ENCODE measurements at regions not wholly inside any gene's neighbourhood (a gene's known extent, or its start where the extent isn't known, plus 50 kb on each side); places are given as distances from the start of the nearest gene placed in this dataset.

DNA sequence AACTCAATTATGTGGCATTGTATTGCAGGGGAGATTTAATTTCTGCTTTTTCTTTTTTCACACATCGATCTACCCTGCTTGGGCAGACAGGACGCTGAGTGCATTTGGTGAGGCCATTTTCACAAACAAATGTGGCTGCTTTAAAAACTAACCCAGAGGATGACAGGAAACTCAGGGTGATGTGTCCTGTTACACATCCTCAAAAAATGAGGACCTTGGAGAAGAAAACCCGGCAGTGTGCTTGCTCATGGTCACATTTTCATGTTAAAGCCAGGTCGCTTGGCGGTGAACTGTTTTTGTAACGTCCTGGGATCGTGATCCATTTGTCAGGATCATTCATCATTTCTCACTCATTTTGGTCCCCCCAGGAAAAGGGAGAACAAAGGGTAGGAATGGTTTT lies 478.3 kb upstream of the ADAMTS16 start:
- no peak overlapping the region for H3K27ac ChIP-seq (replicated peaks)
- no peak for TF ChIP-seq SPI1 (IDR thresholded peaks at IDR 0.05; ENCODE audit: borderline replicate concordance, low read depth)
- H3K4me3 ChIP-seq (replicated peaks; ENCODE audit: insufficient read depth, low read length), result no peak overlapping the region
- DNase-seq (ENCODE audit: low read depth in 1 of 2, low spot score in 1 of 2), result no peak
- H3K27me3 ChIP-seq (ENCODE audit: insufficient read depth, poor library complexity, severe bottlenecking), result no peaks in the 10 kb centered on the region

DNA sequence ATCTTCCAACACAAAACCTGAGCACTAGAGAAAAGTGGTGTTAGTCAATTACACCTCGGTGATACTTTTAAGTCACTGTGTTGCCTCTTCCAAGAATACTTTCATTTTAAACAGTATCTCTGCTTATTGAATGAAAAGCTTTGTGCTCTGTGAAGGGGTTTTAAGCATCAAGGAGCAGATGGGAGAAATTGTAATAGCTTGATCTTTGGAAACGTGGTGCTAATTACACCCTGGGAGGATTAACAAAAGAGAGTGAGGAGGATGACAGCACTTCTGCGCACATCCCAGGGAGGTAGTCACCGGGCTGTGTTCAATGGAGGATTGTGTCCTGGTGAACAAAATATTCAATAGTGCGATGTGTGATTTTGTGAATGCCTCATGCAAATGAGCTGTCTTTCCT lies 477.4 kb upstream of the ADAMTS16 start:
- no peaks in the 10 kb centered on the region for H3K27me3 ChIP-seq (ENCODE audit: insufficient read depth, poor library complexity, severe bottlenecking)
- no peak overlapping the region for H3K4me3 ChIP-seq (replicated peaks; ENCODE audit: insufficient read depth, low read length)
- H3K27ac ChIP-seq (replicated peaks), result no peak overlapping the region
- TF ChIP-seq, protein P1, sequence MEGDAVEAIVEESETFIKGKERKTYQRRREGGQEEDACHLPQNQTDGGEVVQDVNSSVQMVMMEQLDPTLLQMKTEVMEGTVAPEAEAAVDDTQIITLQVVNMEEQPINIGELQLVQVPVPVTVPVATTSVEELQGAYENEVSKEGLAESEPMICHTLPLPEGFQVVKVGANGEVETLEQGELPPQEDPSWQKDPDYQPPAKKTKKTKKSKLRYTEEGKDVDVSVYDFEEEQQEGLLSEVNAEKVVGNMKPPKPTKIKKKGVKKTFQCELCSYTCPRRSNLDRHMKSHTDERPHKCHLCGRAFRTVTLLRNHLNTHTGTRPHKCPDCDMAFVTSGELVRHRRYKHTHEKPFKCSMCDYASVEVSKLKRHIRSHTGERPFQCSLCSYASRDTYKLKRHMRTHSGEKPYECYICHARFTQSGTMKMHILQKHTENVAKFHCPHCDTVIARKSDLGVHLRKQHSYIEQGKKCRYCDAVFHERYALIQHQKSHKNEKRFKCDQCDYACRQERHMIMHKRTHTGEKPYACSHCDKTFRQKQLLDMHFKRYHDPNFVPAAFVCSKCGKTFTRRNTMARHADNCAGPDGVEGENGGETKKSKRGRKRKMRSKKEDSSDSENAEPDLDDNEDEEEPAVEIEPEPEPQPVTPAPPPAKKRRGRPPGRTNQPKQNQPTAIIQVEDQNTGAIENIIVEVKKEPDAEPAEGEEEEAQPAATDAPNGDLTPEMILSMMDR (IDR thresholded peaks at IDR 0.05; ENCODE audit: insufficient read depth, low read length), result no peak
- TF ChIP-seq GABPA (IDR thresholded peaks at IDR 0.05; ENCODE audit: low read depth) (no peak), POLR2AphosphoS5 (IDR thresholded peaks at IDR 0.05; ENCODE audit: low read depth) (no peak), SPI1 (IDR thresholded peaks at IDR 0.05; ENCODE audit: borderline replicate concordance, low read depth) (no peak)
- TF ChIP-seq, protein P2, sequence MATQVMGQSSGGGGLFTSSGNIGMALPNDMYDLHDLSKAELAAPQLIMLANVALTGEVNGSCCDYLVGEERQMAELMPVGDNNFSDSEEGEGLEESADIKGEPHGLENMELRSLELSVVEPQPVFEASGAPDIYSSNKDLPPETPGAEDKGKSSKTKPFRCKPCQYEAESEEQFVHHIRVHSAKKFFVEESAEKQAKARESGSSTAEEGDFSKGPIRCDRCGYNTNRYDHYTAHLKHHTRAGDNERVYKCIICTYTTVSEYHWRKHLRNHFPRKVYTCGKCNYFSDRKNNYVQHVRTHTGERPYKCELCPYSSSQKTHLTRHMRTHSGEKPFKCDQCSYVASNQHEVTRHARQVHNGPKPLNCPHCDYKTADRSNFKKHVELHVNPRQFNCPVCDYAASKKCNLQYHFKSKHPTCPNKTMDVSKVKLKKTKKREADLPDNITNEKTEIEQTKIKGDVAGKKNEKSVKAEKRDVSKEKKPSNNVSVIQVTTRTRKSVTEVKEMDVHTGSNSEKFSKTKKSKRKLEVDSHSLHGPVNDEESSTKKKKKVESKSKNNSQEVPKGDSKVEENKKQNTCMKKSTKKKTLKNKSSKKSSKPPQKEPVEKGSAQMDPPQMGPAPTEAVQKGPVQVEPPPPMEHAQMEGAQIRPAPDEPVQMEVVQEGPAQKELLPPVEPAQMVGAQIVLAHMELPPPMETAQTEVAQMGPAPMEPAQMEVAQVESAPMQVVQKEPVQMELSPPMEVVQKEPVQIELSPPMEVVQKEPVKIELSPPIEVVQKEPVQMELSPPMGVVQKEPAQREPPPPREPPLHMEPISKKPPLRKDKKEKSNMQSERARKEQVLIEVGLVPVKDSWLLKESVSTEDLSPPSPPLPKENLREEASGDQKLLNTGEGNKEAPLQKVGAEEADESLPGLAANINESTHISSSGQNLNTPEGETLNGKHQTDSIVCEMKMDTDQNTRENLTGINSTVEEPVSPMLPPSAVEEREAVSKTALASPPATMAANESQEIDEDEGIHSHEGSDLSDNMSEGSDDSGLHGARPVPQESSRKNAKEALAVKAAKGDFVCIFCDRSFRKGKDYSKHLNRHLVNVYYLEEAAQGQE (IDR thresholded peaks at IDR 0.05; ENCODE audit: insufficient replicate concordance, low read depth), result no peak
- DNase-seq (ENCODE audit: low read depth in 1 of 2, low spot score in 1 of 2), result no peak

DNA sequence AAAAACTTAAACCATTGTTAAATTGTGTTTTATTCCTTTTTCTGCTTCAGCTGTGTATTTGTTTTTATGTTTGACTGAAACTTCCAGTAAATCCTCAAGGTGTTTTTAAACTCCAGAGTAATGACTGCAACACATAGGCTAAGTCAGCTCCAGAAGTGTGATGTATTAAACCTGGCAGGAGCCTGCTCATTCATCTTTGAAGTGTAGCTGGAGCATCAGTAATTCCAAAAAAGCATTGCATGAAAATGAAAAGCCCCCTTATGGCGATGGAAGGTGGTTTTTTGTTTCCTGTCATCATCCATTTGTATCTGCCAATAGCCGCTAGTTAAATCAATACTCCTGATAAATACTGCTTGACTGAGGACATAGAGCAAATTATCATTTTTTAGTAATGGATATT lies 474.2 kb upstream of the ADAMTS16 start:
- TF ChIP-seq POLR2AphosphoS5 (IDR thresholded peaks at IDR 0.05; ENCODE audit: low read depth), result no peak
- no peak for TF ChIP-seq GABPA (IDR thresholded peaks at IDR 0.05; ENCODE audit: low read depth)
- TF ChIP-seq, protein P2 (IDR thresholded peaks at IDR 0.05; ENCODE audit: insufficient replicate concordance, low read depth), result no peak
- TF ChIP-seq, protein P1 (IDR thresholded peaks at IDR 0.05; ENCODE audit: insufficient read depth, low read length), result no peak
- TF ChIP-seq SPI1 (IDR thresholded peaks at IDR 0.05; ENCODE audit: borderline replicate concordance, low read depth), result no peak

DNA sequence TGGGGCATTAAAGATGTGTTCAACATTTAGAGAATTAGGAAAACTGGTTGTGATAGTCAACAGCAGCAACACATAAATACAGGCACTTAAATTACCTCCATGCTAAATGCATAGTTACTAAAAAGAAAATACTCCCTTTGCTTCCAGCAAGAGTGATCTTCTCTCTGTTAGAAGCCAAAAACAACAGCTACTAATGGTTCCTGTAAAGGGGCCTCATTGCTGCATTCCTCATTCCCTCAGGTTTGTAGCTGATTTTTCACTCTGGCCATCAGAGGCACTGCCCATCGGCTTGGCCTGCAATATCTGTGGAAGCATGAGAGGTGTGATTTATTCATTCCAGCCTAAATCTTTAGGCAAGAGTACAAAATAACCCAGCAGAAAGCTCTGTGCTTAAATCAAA lies 466.0 kb upstream of the ADAMTS16 start:
- no peak overlapping the region for H3K4me3 ChIP-seq (replicated peaks; ENCODE audit: insufficient read depth, low read length)
- no peak for DNase-seq (ENCODE audit: low read depth in 1 of 2, low spot score in 1 of 2)
- no peaks in the 10 kb centered on the region for H3K27me3 ChIP-seq (ENCODE audit: insufficient read depth, poor library complexity, severe bottlenecking)
- H3K27ac ChIP-seq (replicated peaks), result no peak overlapping the region
- TF ChIP-seq, protein P1 (IDR thresholded peaks at IDR 0.05; ENCODE audit: insufficient read depth, low read length), result no peak
- TF ChIP-seq POLR2AphosphoS5 (IDR thresholded peaks at IDR 0.05; ENCODE audit: low read depth) (no peak), SPI1 (IDR thresholded peaks at IDR 0.05; ENCODE audit: borderline replicate concordance, low read depth) (no peak), GABPA (IDR thresholded peaks at IDR 0.05; ENCODE audit: low read depth) (no peak)
- TF ChIP-seq, protein P2 (IDR thresholded peaks at IDR 0.05; ENCODE audit: insufficient replicate concordance, low read depth), result no peak

More for the DNA sequence above, 474.2 kb upstream of the ADAMTS16 start:
- H3K27ac ChIP-seq (replicated peaks), result no peak overlapping the region
- no peak overlapping the region for H3K4me3 ChIP-seq (replicated peaks; ENCODE audit: insufficient read depth, low read length)
- no peak for DNase-seq (ENCODE audit: low read depth in 1 of 2, low spot score in 1 of 2)
- no peaks in the 10 kb centered on the region for H3K27me3 ChIP-seq (ENCODE audit: insufficient read depth, poor library complexity, severe bottlenecking)
